Epidermal melanocyte (primary cell): ENCODE measurements at regions not wholly inside any gene's neighbourhood (a gene's known extent, or its start where the extent isn't known, plus 50 kb on each side); places are given as distances from the start of the nearest gene placed in this dataset.

Source experiments
- DNase-seq: peaks from one replicate; pipeline ENCODE4 v3.0.0; 2011; ENCODE audit warnings: low spot score; ENCODE audit not compliant: insufficient read length

DNA sequence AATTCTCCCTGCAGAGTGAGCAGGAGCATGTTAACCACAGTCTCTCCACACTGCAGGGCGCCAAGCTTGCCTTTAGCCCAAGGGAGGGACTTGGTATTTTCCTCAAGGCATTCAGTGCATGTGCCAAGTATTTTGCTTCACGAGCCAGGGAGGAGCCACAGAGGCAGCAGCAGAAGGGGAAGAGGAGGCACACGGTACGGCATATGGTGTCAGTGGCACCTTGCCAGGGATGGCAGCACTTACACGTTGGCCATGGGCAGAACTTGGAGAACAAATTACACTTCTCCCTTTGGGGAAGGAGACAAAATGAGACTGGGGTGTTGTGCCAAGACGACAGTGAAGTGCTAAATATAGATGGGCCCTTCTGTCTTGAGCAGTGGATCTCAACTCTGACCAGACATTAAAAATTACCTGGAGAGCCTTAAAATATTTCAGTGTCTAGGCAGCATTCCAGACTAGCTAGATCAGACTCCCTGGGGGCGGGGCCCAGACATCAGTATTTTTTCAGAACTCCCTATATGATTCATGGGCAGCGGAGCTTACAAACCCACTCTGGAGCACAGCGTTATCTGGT, 155.8 kb downstream of the DRD1 start:
- DNase-seq: no peak

DNA sequence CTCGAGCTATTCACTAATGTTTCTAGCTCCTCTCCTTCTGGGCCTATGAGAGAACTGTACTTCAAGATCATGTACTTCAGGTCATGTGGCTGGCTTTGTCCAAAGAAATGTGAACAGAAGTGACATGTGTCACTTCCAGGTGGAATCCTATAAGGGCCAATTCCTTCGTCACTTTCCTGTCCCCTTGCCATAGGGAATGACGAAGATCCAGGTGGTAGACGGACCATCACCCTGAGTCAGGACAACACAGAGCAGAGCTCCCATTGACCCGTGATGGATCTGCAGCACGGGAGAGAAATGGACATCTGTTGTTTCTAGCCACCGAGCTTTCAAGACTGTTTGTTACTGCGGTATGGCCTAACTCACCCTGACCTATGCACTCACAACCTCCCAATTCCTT, 157.0 kb downstream of the DRD1 start:
- DNase-seq: no peak

DNA sequence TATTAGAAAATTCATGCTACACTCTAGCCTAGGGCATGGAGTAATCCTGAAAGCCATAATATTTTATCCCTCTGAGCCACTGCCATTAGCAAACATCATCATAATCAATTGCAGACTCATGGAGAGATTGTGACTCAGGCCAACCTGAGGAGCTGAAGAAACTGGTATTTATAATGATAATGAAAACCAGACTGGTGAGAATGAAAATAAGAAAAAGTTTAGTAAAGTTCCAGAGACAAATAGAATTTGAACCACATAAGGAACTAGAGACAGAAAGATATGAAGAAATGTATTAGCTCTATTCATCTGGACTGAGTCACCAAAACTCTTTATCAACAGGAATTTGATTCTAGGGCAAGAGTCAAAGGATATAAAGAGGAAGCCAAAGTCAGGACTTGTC, 158.7 kb downstream of the DRD1 start:
- no peak for DNase-seq

DNA sequence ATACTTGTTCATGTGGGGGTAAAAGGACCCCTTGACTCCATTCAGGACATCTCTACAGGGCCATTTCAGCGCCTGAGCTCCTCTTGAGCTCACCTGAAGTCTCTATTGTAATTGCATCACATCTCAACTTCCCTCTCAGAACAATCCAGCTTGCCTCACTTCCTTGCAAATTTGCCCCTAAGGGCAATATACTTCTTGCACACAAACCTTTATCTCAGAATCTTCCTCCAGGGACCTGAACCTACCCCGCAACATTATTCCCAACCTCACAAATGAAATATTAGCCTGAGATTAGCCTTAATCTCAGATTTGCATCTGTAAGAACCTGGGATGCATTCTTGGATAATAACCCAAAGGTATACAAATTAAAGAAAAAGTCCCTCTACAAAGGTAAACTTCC, 159.2 kb downstream of the DRD1 start:
- DNase-seq: no peak

DNA sequence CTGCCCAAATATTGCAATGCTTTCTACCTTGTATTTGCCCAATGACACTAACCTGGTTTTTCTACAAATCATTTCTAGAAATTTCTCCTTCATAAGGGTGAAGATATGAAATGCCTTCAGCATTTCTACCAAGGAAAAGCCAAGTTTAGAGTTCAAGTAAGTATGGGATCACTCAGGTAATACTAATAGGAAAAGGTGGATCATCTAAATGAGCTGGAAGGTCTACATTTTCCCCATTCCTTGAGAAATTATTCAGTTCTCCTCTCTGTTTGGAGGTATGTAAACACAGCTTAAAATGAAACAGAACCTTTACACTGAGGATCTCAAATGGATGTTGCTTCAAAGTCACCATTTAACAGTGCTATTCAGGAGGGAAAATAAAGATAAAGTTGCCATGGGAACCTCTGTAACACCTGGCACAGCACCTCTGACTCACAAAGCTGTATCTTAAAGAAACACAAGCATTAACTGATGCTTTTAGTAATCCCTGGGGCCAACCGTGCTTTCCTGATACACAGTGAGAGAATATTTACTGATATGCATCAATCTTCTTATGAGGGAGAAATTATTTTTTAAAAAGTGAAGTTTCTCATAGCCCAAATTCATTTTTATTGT, 161.3 kb downstream of the DRD1 start:
- no peak for DNase-seq

DNA sequence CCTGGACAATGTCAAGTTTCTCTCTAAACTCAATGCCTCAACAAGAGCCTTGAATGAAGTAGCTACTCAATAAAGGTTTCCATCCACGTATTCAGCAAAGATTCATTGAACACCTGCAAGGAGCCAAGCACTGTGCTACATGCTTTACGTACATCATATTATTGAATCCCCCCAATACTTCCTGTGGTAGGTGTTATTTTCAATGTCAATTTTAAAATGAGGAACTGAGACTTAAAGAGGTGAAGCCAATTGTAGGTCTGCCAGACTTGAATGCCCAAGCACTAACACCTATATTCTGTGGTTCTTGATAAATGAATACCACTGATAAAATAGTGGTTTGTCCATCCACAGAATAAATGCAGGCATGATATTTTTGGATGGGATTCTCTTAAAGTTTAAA, 162.3 kb downstream of the DRD1 start:
- DNase-seq: no peak

DNA sequence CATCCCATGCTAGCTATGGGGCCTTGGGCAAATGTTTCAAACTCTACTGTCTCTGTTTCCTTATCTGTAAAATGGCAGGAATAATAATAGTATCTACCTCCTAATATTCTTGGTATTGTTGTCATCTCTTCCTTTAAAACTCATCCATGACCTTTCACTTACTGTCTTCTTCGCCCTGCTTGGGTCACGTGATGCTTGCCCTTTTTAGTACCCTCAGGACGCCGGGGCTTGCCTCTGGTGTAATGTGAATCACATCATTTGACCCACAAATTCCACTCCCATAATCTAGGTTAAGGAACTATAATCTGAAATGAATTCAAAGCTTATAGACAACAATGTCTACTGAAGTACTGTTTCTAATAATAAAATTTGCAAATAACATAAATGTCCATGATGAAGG, 162.7 kb downstream of the DRD1 start:
- DNase-seq: no peak

DNA sequence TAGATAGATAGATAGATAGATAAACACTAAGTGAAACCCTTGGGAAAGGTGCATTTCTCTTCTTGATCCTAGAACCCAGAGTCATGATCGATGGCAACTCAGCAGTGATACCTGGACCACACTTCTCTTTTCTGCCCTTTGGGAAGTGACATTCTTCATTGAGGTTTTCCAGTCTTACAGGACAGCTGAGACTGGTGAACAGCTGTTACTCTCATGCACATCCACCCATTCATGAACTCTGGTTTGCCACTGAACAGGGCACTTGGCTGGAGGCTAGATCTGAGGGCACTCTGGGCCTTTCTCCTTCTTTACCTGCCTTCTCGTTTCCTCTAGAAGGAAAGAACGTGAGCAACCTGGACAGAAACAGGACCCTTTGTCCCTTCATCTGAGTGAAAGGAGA, 164.5 kb downstream of the DRD1 start:
- DNase-seq: no peak

DNA sequence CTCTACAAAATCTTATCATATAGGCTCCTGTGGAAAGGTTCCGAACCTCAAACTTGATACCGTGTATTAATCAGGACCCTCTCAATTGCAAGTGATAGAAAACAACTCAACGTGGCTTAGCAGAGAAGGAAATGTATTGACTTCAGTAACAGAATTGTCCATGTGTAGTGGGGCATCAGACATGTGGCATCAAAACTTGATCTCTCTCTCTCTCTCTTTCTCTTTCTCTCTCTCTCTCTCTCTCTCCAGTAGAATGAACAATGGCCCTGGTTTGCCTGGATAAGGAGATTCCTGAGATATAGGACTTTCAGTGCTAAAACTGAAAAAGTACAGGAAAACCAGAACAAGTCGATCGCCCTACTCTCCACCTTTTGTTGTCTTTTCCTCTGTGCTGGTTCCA, 168.2 kb downstream of the DRD1 start:
- no peak for DNase-seq

DNA sequence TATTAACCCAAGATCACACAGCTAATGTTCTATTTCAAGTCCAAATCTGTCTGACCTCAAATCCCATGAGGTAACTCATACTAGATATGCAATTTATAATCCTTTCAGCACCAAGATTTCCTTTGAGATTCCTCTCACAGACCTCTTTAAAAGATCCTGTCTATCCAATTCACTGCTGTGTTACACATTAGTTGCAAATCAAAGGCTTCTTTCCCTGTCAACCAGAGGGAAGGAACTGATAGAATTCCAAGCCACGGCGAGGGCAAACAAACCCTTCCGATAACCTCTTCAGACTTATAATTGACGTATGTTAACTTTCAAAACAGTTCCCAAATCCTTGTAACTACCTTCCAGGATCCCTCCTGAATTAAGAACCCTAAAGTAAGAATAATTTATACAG, 168.9 kb downstream of the DRD1 start:
- DNase-seq: no peak

DNA sequence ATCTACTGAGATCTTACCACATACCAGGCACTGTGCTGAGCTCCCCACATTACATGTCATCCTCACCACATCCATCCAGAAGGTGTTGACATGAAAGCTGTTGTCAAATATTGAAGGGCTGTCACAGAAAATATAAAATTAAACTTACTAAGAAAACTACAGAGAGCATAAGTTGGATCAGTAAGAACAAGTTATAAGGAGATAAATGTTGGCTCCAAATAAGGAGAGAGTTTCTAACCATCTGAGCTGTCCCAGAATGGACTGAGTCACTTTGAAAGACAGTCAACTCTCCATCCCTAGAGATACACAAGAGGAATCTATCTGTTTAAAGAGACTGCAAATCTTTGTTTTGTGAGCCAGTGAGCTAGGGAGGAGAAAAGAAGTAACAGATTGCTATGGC, 169.8 kb downstream of the DRD1 start:
- DNase-seq: no peak

DNA sequence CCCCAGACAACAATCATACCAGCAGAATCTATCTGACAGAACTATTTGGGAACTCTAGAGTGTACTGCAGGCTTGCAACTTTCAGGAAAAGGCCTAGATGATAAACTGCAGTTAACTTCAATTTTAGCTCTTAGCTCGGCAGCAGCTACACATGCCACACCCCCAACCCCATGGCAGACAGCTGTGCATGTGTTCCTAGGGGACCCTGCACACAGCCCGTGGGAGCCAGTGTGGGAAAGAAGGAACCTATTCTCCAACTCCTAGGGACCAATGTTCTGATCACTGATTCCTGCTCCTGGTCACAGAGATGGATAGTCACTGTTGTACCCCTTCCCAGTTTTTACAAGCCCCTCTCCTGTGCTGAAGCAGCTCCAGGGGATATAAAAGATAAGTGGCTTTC, 179.6 kb downstream of the DRD1 start:
- DNase-seq: no peak

DNA sequence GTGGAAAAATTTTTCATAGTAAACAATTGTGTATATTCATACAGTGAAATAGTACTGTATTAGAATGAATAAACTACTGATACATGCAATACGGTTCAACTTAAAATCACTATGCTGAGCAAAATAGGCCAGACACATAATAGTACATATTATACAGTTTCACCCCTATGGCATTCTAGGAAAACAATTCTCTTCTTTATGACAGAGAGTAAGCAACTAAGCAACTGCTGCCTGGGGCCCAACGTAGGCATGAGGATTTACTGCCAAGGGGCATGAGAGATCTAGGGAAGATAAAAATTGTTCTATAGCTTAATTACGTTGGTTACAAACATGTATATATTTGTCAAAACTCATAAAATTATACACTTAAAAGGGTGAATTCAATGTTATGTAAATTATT, 180.2 kb downstream of the DRD1 start:
- DNase-seq: no peak

DNA sequence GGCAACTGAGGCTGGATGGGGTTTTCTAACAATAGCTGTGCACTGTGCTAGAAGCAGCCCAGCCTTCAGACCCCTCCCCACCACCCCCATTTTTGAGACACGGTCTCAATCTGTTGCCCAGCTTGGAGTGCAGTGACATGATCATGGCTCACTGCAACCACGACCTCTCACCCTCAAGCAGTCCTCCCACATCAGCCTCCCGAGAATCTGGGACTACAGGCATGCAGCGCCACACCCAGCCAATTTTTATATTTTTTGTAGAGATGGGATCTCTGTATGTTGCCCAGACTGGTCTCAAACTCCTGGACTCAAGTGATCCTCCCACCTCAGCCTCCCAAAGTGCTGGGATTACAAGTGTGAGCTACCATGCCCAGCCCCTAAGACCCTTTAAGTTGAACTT, 182.5 kb downstream of the DRD1 start:
- DNase-seq: no peak

DNA sequence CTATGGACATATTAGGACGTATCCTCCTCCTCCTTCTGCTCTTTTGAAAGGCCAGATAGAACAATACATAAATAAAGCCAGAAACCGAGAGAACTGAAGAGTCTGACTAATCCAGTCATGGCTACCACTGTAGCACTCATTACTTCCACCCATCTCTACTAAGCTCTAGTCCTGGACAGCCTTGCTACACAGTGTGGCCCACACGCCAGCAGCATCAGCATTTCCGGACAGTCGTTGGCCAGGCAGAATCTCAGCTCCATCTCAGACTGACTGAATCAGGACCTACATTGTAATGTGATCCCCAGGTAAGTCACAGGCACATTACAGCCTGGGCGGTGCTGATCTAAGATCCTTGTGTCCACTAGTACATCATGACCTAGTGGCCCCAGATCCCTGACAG, 182.9 kb downstream of the DRD1 start:
- no peak for DNase-seq

DNA sequence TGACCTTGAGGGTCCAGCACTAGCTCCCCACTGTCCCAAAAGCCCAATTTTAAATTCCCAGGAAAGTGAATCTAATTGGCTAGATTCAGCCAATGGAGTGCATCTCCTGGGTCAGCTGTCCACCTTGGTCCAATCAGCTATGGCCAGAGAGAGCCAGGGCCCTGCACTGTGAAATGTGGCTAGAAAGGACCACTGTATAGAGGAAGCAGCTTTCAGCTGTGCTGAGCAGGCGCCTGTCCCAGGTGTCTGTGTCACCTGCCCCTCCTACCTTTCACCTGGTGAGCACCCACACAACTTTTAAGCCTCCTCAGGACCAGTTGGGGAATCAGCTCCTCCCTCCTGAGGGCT, 186.2 kb downstream of the DRD1 start:
- no peak for DNase-seq

DNA sequence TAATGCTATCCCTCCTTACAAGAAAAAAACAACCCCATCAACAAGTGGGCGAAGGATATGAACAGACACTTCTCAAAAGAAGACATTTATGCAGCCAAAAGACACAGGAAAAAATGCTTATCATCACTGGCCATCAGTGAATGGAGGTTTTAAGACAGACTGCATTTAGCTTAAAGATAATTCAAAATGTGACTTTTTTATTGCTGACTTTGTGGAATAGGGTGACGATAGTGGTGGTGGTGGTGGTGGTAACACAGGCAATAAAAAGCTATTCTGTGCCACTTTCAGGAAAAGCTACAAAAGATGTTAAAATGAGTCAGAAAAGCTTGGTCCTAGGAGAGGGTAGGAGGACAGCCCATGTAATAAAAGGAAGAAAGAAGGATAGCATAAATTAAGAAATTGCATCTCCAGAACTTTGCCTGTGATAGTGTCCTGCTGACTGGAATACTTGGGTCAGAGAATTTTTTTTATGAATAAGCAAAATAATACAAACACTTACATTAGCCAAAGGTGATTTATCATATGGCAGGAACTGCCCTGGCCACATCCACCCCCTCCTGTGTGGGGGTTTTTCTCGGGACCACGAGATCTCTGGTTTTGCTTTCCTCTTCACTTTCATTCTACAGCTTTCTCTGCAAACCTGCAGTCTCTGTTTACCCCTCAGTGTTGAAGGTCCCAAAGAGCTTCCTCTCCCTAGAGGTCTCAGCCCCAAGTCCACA, 186.7 kb downstream of the DRD1 start:
- no peak for DNase-seq

DNA sequence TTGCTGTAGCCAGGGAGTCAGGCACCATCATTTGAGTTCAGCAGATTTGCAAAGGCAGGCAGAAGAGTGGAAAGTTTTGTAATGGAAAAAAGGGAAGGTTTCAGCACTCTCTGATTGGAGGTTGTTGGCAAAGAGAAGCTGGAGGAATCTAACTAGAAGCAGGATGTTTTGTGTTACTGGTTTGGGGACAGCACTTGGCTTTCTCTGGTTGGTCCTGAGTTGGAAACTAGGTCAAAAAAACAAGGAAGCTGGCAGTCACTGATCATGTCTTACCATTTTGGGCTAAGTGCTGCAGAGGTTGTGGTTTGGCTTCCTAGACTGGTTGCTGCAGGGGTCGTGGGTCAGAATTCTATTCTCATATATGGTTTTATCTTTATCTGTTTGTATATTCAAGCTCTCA, 189.8 kb downstream of the DRD1 start:
- DNase-seq: no peak

DNA sequence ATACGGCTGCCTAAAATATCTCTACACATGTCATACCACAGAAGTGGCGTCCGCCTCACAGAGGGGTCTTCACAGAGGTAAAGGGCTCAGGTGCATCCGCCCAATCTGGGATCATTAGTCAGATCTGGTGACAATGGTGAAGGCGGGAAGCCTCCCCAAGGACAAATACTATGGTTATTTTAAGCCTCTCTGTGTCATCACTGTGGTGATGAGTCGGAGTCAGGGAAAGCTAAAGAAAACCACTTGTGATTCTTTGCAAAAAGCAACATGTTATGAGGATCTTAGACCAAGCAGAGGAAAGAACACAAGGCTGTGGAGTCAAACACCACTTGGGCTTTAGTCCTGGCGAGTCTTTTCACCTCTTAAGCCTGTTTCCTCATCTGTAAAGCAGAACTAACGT, 190.4 kb downstream of the DRD1 start:
- no peak for DNase-seq

DNA sequence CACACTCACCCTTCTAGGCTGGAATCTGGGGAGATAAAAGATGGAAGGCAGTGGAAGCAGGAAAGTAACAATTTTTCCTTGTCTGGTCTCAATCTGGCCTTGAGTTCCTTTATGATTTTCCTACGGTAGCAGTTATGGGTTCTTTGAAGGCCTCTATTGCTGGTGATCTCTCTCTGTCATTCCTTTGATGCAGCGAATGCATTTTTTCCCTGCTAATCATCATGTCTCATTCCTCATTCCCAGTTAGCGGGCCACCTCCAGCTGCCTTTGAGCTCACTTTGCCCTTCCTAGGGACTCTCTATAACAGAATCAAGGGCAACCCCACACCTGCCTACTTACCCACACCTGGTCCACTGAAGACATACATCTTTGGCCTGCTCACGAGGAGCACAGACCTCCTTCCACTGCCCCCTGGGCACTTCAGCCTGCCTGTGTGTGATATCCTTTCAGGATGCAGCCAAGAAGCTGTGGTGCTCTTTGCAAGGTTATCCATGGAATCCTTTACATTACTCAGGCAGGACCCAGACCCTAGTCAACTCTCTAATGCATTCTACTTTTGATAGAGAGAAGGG, 191.7 kb downstream of the DRD1 start:
- no peak for DNase-seq

DNA sequence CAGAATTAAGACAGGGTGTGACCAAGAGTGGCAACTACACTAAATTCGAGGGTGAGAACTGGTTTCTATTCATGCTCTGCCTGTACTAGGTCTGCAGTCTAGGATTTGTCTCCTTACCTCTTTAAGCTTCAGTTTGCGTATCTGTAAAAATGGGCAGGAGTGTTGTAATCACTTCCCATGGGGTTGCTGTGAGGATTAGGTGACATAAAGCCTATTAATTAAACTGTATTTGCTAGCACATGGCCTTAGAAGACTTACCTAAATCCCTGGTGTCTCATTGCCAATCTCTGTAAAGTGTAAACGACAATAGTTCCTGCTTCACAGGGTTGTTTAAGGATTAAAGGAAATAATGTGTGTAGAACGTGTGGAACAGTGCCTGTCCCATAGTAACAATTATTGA, 193.6 kb downstream of the DRD1 start:
- no peak for DNase-seq

DNA sequence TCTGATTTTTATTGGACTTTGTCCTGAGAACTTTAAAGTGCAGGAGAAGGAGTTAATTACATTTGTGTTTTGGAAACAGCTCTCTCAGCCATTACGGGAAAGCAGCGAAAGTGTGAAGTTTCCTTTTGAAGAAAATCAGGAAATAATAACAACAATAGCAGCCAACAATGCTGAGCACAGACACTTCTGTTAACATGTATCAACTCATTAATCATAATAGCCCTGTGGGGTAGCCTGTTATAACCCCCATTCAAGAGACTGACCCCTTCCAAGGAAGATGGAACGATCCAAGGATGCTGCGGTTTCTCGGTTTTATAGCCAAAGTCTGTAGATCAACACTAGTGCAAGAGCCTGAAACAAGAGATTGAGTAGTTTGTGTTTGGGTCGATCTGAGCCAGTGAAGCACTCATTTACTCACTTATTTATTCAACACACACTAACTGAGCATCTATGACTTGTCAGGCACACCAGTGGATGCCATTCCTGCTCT, 195.5 kb downstream of the DRD1 start:
- DNase-seq: no peak
